Mesothelial cell of epicardium (in vitro differentiated cells): ENCODE measurements at regions not wholly inside any gene's neighbourhood (a gene's known extent, or its start where the extent isn't known, plus 50 kb on each side); places are given as distances from the start of the nearest gene placed in this dataset.
"Not testable (repeated sequence)": the region's sequence is repeated elsewhere in the genome, so short reads cannot be mapped to it uniquely, and the experiment has no call there.

ENCODE experiments used
- DNase-seq, 2 experiments: peaks; one replicate each; pipeline ENCODE4 v3.0.0; 2021; ENCODE audit warnings: low spot score in 2 of 2; ENCODE audit not compliant: unreplicated experiment in 2 of 2
- H3K27ac Mint-ChIP-seq: 2 replicates; pipeline ENCODE4 v1.8.0; 2021; ENCODE audit warnings: mixed read lengths
- H3K27me3 Mint-ChIP-seq: 2 replicates; pipeline ENCODE4 v1.8.0; 2021; ENCODE audit warnings: low read depth, mixed read lengths
- H3K36me3 Mint-ChIP-seq: 2 replicates; pipeline ENCODE4 v1.8.0; 2021; ENCODE audit warnings: mixed read lengths
- H3K4me1 Mint-ChIP-seq: 2 replicates; pipeline ENCODE4 v1.8.0; 2021; ENCODE audit warnings: mixed read lengths
- H3K4me3 Mint-ChIP-seq: 2 replicates; pipeline ENCODE4 v1.8.0; 2021; ENCODE audit warnings: mild to moderate bottlenecking, moderate library complexity, mixed read lengths
- H3K9me3 Mint-ChIP-seq: 2 replicates; pipeline ENCODE4 v1.8.0; 2021; ENCODE audit warnings: mixed read lengths
- TF ChIP-seq, protein P1 (sequence below): fragments of 200-600 bp; sonication (generic); IDR thresholded peaks from one replicate; pipeline ENCODE4 v1.5.0; 2021; ENCODE audit warnings: antibody characterized with exemption; ENCODE audit not compliant: unreplicated experiment

DNA sequence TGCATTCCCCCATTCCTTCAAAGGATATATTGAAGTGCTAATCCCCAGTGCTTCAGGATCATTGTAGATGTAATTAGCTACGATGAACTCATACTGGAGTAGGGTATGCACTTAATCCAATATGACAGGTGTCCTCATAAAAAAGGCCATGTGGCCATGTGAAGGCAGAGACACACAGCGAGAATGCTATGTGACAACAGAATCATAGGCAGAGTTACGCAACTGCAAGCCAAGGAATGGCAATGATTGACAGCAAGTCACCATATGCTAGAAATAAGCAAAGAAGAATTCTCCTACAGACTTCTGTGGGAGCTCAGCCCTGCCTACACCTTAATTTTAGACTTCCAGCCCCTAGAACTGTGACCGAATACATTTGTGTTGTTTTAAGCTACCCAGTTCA is 875.6 kb upstream of the ROBO1 start:
- H3K27ac Mint-ChIP-seq, result no peak overlapping the region

DNA sequence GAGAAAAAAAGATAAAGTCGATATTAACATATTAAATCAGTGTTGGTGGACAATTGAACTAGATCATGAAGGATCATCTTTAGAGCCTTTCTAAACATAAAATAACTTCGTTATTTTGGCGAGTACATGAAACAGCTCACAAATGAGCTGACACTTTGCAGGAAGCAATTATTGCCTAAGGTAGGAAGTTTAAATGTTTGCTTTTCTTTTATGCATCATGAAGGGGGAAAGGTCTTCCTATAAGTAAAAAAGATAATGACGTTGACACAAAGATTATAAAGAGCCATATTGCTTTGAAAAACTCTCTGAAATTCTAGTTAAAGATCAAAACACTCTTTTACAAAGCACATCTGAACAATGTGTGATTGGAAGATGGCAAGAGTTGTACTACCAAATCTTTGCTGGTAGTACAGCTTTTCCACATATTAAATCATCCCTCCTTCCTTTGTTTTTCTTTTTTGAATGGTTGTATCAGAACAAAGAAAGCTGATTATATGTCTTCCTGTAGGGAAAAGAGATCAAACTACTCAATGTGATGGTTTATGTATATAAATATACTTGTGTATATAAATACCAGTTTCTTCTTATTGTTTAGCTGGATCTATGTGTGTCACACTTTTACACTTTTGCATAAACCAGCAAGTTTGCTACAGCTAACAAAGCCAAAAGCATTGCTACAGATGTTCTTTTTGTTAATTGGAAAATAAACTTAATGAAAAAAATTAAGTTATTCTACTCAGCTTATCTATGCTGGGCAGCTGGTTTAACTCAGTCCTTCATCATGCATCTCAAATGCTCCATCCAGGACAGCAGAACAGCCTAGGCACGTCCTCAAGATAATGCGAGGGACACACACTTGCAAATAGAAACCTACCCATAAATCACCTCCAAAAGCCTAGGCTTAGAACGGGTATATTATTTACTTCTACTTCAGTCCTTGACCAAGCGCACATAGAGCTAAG is 850.8 kb upstream of the ROBO1 start:
- H3K36me3 Mint-ChIP-seq, result no peaks in the 10 kb centered on the region
- H3K9me3 Mint-ChIP-seq, result peaks cover 6% of the 10 kb centered on the region
- no peak overlapping the region for H3K27ac Mint-ChIP-seq
- DNase-seq, result no peak
- peaks cover 3% of the 10 kb centered on the region for H3K4me1 Mint-ChIP-seq
- TF ChIP-seq, protein P1, sequence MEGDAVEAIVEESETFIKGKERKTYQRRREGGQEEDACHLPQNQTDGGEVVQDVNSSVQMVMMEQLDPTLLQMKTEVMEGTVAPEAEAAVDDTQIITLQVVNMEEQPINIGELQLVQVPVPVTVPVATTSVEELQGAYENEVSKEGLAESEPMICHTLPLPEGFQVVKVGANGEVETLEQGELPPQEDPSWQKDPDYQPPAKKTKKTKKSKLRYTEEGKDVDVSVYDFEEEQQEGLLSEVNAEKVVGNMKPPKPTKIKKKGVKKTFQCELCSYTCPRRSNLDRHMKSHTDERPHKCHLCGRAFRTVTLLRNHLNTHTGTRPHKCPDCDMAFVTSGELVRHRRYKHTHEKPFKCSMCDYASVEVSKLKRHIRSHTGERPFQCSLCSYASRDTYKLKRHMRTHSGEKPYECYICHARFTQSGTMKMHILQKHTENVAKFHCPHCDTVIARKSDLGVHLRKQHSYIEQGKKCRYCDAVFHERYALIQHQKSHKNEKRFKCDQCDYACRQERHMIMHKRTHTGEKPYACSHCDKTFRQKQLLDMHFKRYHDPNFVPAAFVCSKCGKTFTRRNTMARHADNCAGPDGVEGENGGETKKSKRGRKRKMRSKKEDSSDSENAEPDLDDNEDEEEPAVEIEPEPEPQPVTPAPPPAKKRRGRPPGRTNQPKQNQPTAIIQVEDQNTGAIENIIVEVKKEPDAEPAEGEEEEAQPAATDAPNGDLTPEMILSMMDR, result no peak
- no peaks in the 10 kb centered on the region for H3K27me3 Mint-ChIP-seq
- no peak overlapping the region for H3K4me3 Mint-ChIP-seq

More for the DNA sequence above, 875.6 kb upstream of the ROBO1 start:
- H3K27me3 Mint-ChIP-seq, result no peaks in the 10 kb centered on the region
- H3K4me1 Mint-ChIP-seq, result no peaks in the 10 kb centered on the region
- DNase-seq, result no peak
- peaks cover 10% of the 10 kb centered on the region for H3K9me3 Mint-ChIP-seq
- TF ChIP-seq, protein P1, result no peak
- no peaks in the 10 kb centered on the region for H3K36me3 Mint-ChIP-seq
- H3K4me3 Mint-ChIP-seq, result no peak overlapping the region

- no peaks in the 10 kb centered on the region for H3K27me3 Mint-ChIP-seq
- H3K9me3 Mint-ChIP-seq, result peaks cover 6% of the 10 kb centered on the region
- H3K4me1 Mint-ChIP-seq, result no peaks in the 10 kb centered on the region
These were observed 844.6 kb upstream of the ROBO1 start for GRCh38 chr3:80612366-80612765.

GRCh38 chr3:80608072-80608471 is 840.3 kb upstream of the ROBO1 start:
- H3K4me1 Mint-ChIP-seq, DNase-seq, H3K27me3 Mint-ChIP-seq, H3K27ac Mint-ChIP-seq, H3K4me3 Mint-ChIP-seq, H3K9me3 Mint-ChIP-seq, H3K36me3 Mint-ChIP-seq: not testable (repeated sequence)

More at GRCh38 chr3:80612366-80612765, 844.6 kb upstream of the ROBO1 start:
- TF ChIP-seq, protein P1, result no peak
- Mint-ChIP-seq H3K36me3 (no peaks in the 10 kb centered on the region), H3K4me3 (no peak overlapping the region), H3K27ac (no peak overlapping the region)
- DNase-seq, result no peak

DNA sequence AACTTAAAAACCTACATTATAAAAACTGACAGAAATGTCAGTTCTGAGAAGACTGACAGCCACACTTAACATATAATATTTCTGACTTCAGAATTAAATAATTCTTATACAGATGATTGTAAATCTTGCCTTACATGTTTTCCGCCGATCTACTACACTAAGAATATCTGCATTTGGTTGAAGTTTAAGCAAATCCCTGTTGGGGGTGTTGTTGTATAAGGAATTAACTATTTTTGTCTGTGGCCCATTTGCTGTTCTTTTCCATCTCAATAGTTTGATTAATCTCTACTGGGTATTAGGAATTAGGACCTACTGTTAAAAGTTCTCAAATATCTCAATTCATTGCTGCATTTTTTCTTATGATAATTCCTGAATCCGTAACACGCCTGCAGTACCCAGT is 838.3 kb upstream of the ROBO1 start:
- Mint-ChIP-seq H3K36me3 (no peaks in the 10 kb centered on the region), H3K4me3 (no peak overlapping the region), H3K4me1 (no peaks in the 10 kb centered on the region), H3K27me3 (no peaks in the 10 kb centered on the region), H3K9me3 (no peaks in the 10 kb centered on the region), H3K27ac (no peak overlapping the region)
- DNase-seq, result no peak
- TF ChIP-seq, protein P1, result no peak

GRCh38 chr3:80601479-80601878 is 833.7 kb upstream of the ROBO1 start:
- TF ChIP-seq, protein P1, result no peak
- H3K9me3 Mint-ChIP-seq, result peaks cover 13% of the 10 kb centered on the region
- no peak overlapping the region for H3K4me3 Mint-ChIP-seq
- no peaks in the 10 kb centered on the region for H3K4me1 Mint-ChIP-seq
- no peaks in the 10 kb centered on the region for H3K36me3 Mint-ChIP-seq
- DNase-seq, result no peak
- H3K27ac Mint-ChIP-seq, result no peak overlapping the region
- H3K27me3 Mint-ChIP-seq, result peaks cover 2% of the 10 kb centered on the region
